GM18873 (cell line): ENCODE measurements at regions not wholly inside any gene's neighbourhood (a gene's known extent, or its start where the extent isn't known, plus 50 kb on each side); places are given as distances from the start of the nearest gene placed in this dataset.
"Not testable (repeated sequence)": the region's sequence is repeated elsewhere in the genome, so short reads cannot be mapped to it uniquely, and the experiment has no call there.

Source experiments
- ATAC-seq: cut with Tn5 transposase; IDR thresholded peaks from one replicate; pipeline ENCODE4 v1.9.1; 2021; ENCODE audit warnings: mild to moderate bottlenecking, moderate library complexity, moderate number of reproducible peaks; ENCODE audit not compliant: unreplicated experiment, low FRiP score

DNA sequence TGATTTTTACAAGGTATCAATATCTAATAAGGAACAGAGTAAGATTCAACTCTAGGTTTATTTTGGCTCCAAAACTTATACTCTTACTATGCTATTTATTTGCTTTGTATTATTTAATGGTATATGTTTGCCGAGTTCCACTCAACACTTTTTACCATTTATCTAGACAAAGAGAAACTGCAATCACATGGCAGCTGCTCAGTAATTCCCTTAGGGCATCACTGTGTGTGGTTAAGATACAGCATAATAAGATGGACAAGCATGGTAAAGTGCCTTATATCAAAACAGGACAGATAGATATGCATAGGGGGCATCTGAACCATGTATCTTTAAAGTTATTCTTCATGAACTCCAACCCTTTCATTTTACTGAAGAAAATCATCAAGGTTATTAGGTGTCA lies 483.0 kb upstream of the ID4 start:
- no peak for ATAC-seq

- no peak for ATAC-seq
These were observed 480.5 kb upstream of the ID4 start for GRCh38 chr6:19356692-19357091.

- ATAC-seq: no peak
These were observed 474.8 kb upstream of the ID4 start for GRCh38 chr6:19362396-19362795.

DNA sequence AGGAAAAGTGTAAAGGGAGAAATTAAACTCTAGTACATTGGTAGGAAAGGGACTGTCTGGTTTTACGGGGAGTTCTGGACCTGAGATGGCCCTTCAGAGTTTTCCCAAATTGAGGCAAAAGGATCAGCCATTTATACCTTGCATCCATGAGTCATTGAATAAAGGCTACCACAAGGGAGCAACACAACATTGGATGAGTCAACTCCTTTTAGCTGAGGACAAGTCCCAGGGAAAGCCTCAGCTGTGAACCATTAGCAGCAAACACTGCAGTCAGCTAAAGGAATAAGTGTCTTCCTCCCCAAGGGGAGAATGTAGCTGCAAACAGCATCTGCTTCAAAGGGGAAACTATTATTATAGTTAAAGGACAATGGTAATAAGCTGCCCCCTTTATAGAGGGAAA lies 468.7 kb upstream of the ID4 start:
- ATAC-seq: no peak

DNA sequence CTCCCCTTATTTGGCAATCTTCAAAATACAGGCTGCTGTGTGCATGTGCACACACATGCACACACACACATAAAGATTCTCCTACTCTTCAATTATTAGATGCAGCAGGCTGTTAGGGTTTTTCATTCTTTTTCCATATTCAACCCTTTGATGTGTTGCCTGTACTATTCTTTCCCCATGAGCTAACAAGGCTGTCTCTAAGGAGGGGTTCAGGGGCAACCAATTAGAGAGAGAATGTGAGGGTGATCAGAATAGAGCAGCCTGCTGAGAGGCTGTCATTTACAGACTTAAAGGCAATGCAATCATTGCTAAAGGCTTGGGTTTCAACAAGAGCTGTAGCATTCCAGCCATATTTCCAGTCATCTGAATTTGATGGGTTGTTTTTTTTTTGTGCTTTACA lies 467.4 kb upstream of the ID4 start:
- no peak for ATAC-seq

- ATAC-seq: no peak
These were observed 466.3 kb upstream of the ID4 start for GRCh38 chr6:19370831-19371230.

GRCh38 chr6:19375613-19376012 lies 461.6 kb upstream of the ID4 start:
- no peak for ATAC-seq

DNA sequence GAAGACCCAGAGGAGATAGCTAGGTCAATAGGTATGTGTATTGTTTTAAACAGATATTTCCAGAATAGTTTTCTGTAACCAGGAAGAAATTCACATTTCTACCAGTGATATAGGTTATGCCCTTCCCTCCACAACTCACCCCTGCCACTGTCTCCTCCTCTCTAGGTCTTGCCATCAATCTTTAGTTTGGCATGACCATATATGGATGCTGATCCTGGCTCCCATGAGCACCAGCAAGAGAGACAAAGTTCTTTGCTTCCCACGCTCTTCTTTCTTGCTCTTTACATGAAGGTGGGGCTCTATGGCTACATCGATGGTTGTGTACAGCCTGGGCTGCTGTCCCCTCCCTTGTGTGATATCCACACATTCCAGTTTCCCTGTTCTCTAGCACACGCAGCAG lies 459.4 kb upstream of the ID4 start:
- no peak for ATAC-seq

- ATAC-seq: no peak
These were observed 456.9 kb upstream of the ID4 start for GRCh38 chr6:19380293-19380692.

- no peak for ATAC-seq
These were observed 454.5 kb upstream of the ID4 start for GRCh38 chr6:19382676-19383075.

DNA sequence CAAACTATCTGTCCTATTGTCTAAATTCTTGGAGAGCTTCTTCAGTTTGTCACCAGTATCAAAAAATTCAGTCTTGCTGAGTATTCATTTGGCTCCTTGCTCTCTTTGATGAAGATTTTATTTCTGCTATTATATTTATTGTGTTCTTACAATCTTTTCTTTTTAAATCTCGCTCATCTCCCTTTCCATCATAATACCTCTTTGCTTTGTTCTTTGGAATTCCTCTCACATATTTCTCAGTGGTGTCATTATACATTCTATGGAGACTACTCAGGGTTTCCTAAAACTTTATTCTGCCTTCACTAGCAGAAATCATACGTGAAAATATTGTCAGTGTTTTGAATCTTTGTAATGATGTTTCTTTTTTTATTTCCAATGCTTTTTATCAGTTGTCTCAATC lies 445.2 kb upstream of the ID4 start:
- ATAC-seq: no peak

GRCh38 chr6:19394051-19394450 lies 443.1 kb upstream of the ID4 start:
- no peak for ATAC-seq

GRCh38 chr6:19394687-19395086 lies 442.5 kb upstream of the ID4 start:
- no peak for ATAC-seq

DNA sequence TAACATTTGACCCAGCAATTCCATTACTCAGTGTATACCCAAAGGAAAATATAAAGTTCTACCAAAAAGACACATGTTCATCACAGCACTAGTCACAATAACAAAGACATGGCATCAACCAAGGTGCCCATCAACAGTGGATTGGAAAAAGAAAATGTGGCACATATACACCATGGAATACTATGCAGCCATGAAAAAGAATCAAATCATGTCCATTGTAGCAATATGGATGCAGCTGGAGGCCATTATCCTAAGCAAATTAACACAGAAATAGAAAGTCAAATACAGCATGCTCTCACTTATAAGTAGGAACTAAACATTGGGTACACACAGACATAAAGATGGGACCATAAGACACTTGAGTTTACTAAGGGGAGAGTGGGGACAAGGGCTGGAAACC lies 441.9 kb upstream of the ID4 start:
- no peak for ATAC-seq

DNA sequence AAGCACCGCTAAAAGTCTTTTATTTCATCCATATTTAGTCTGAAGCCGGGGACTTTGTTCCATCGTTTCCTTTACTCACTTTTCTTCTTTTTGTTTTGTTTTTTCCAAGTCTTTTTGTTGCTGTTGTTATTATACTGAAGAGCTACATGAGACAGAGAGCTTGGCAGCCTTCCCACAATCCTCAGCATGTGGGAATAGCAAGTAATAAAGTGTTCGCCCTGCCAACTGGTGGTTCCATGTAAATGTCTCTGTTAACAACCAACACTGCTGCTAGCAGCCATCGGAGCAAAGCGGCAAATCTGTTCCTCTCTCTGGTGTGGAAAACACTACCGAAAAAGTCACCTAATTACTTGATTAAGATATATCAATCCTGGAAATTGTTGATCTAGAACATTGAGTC lies 437.8 kb upstream of the ID4 start:
- ATAC-seq: no peak

- not testable (repeated sequence) for ATAC-seq
These were observed 432.3 kb upstream of the ID4 start for GRCh38 chr6:19404884-19405283.

DNA sequence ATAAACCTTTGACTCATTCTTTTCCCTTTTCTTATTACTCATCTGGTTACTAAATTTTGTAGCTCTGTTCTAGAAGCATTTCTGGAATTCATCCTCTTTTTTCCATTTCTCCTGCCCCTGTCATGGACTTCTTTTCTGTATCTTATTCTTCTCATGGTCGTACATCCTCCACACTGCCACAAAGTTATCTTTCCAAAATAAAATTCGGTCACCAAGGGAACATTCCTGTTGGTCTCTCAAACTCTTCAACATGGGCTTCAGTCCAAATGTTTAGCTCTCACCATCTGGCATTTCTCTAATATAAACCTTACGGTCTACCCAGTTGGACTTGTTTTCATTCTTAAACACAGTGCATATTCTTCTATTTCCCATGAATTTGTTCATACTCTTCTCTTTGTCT lies 428.8 kb upstream of the ID4 start:
- ATAC-seq: no peak

DNA sequence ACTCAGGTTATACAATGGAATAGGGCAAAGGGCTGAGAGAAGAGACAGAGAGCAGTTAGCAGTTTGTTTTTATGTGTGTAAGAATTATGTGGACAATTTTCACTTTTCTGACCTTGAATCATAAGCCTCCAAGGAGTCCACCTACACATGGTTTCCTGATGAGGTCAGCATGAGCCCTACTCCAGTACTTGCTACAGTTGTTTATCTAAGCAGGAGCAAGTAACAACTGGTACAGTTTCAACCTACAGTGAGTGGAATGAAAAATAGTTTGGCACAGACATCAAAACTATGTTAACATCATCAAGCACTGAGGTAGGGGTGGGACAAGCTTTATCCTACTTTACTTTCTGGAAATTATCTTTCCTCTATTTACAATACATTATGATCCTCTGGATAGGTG lies 426.7 kb upstream of the ID4 start:
- no peak for ATAC-seq

DNA sequence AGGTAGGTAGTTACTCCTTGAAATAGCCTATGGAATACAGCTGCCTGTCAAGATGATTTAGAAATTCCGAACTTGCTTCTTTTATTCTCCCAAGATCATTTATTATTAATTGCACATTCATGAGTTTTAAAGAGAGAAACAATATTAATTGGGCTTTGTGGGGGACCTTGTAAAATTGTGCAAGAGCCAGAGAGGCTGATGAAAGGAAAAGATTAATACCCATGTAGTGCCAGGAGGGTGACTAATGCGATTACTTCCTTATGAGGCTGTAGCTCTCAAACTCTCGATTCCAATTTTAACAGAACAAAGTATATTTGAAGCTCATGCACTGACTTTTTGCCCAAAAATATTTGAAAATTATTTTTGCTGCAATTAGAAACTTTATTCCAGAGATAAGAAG lies 423.8 kb upstream of the ID4 start:
- no peak for ATAC-seq

- ATAC-seq: no peak
These were observed 421.4 kb upstream of the ID4 start for GRCh38 chr6:19415605-19416326.

GRCh38 chr6:19416811-19417210 lies 420.4 kb upstream of the ID4 start:
- ATAC-seq: no peak

DNA sequence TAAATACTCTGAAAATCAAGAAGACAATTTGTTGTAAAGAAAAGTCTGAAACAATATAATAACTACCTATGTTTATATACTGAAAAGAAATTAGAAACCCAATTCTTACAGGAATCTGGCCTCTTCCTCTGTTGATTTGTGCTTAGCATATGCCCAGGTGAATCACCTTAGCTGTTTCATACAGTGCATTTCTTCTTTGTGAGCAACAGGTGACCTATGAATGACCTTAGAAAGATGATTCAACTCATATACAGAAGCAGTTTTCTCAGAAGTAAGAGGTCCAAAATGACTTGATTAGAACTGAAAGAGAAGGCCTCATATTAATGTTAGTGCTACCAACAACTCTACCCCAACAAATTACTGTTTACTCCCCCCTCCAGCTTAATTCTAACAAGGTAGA lies 419.5 kb upstream of the ID4 start:
- ATAC-seq: no peak

GRCh38 chr6:19424853-19425252 lies 412.3 kb upstream of the ID4 start:
- ATAC-seq: no peak
